ENCODE measurements at regions not wholly inside any gene's neighbourhood (a gene's known extent, or its start where the extent isn't known, plus 50 kb on each side); places are given as distances from the start of the nearest gene placed in this dataset.
"Not testable (repeated sequence)": the region's sequence is repeated elsewhere in the genome, so short reads cannot be mapped to it uniquely, and the experiment has no call there.

DNA sequence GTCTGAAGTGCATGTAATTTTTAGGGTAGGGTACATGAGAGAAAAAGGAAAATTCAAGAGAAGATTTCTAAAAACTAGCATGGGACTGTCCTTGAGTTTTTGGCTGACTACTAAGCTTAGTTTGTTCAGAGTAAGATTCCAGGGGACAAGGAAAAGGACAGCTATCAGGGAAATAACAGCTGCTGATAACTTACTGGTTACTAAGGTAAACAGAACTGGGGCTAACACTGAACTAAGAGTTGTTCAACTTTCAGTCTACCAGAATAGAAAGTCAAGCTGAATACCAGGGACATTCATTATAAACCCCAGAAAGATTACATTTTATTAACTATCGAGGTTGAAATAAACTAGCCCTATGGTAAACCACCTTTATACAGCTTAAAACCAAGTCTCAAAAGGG, 261.8 kb upstream of the CYRIA start:
- no peak overlapping the region for H3K4me3 ChIP-seq (ENCODE audit: low read depth, low read length)
- TF ChIP-seq, protein P1, sequence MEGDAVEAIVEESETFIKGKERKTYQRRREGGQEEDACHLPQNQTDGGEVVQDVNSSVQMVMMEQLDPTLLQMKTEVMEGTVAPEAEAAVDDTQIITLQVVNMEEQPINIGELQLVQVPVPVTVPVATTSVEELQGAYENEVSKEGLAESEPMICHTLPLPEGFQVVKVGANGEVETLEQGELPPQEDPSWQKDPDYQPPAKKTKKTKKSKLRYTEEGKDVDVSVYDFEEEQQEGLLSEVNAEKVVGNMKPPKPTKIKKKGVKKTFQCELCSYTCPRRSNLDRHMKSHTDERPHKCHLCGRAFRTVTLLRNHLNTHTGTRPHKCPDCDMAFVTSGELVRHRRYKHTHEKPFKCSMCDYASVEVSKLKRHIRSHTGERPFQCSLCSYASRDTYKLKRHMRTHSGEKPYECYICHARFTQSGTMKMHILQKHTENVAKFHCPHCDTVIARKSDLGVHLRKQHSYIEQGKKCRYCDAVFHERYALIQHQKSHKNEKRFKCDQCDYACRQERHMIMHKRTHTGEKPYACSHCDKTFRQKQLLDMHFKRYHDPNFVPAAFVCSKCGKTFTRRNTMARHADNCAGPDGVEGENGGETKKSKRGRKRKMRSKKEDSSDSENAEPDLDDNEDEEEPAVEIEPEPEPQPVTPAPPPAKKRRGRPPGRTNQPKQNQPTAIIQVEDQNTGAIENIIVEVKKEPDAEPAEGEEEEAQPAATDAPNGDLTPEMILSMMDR (IDR thresholded peaks at IDR 0.05; ENCODE audit: borderline replicate concordance, insufficient read depth, low read depth, low read length), result no peak

DNA sequence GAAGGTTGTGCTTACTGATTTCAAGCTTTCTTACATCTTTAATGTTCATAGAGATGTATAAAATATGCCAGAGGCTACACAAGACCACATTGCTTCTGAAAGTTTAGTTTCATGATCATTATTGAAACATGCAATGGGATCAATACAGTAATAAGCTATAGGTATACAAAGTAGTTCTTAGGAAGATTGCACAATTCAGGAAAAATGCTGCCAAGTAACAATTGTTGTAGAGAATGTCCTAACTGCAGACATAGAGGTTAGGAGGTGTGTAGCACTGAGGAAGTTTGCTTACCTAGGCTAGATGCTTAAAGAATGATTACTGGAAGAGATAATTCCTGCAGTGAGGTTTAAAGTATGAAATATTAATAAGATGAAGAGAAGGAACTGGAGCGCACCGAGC, 259.5 kb upstream of the CYRIA start:
- TF ChIP-seq, protein P1 (IDR thresholded peaks at IDR 0.05; ENCODE audit: borderline replicate concordance, insufficient read depth, low read depth, low read length), result no peak
- no peak overlapping the region for H3K4me3 ChIP-seq (ENCODE audit: low read depth, low read length)

DNA sequence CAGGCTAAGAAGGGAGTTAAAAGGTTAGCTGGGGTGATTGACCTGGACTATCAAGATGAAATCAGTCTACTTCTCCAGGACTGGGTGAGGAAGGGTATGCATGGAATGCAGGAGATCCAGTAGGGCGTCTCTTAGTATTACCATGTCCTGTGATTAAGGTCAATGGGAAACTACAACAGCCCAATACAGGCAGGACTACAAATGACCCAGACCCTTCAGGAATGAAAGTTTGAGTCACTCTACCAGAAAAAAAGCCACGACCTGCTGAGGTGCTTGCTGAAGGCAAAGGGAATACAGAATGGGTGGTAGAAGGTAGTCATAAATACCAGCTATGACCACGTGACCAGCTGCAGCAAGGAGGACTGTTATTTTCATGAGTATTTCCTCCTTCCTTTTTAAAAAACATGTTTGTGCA, 249.7 kb upstream of the CYRIA start:
- not testable (repeated sequence) for H3K4me3 ChIP-seq (ENCODE audit: low read depth, low read length)

DNA sequence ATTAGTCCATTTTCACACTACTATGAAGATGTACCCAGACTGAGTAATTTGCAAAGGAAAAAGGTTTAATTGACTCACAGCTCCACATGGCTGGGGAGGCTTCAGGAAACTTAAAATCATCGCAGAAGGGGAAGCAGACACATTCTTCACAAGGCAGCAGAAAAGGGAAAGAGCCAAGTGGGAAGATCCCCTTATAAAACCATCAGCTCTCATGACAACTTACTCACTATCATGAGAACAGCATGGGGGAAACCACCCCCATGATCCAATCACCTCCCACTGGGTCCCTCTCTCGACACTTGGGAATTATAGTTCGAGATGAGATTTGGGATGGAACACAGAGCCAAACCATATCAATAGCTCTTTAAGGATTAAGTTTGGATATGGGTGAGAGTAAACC, 246.1 kb upstream of the CYRIA start:
- TF ChIP-seq, protein P1 (IDR thresholded peaks at IDR 0.05; ENCODE audit: borderline replicate concordance, insufficient read depth, low read depth, low read length), result no peak

DNA sequence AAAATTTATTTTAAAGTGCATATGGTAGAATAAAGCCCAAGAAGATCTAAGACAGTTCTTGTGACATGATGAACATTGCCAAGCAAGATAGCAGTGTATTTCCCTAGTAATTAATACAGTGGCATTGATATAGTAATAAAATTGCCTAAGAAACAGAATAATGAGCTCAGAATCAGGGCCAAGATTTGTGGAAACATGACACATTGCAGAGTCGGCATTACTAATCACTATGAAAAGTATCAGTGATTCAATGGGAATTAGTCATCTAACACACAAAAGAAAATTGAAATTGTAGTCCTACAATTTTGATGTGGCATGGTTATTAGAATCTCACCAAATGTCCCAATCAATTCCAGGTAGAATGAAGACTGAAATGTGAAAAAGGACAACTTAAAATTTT, 243.0 kb upstream of the CYRIA start:
- H3K4me3 ChIP-seq (ENCODE audit: low read depth, low read length), result no peak overlapping the region
- TF ChIP-seq, protein P1 (IDR thresholded peaks at IDR 0.05; ENCODE audit: borderline replicate concordance, insufficient read depth, low read depth, low read length), result no peak

More for the DNA sequence above, 246.1 kb upstream of the CYRIA start:
- H3K4me3 ChIP-seq (ENCODE audit: low read depth, low read length), result no peak overlapping the region

DNA sequence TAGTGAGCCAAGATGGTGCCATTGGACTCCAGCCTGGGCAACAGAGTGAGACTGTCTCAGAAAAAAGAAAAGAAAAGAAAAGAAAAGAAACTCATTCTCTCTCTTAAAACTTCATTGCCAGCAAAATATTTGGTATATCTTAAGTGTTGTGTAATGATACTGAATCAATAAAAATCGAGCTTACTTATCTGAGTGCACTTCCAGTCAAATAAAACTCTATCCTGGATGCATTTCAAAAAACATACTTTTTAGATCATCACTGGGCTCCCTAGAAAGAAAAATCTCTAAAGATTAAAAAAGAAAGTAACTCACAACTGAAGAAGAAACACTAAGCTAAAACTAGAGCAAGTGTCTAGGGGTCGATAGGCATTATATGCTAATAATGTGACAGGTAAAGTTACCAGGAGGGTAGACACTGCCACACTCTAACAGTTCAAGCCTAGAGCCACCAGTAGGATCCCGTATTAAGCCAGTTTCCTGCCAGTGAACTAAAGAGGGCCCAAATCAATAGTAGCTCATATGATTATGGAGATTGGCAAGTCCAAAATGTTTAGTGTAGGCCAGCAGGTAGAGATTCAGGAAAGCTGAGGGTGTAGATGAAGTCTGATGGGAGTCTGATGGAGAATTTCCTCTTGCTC, 242.1 kb upstream of the CYRIA start:
- TF ChIP-seq, protein P1 (IDR thresholded peaks at IDR 0.05; ENCODE audit: borderline replicate concordance, insufficient read depth, low read depth, low read length), result no peak
- H3K4me3 ChIP-seq (ENCODE audit: low read depth, low read length), result no peak overlapping the region

DNA sequence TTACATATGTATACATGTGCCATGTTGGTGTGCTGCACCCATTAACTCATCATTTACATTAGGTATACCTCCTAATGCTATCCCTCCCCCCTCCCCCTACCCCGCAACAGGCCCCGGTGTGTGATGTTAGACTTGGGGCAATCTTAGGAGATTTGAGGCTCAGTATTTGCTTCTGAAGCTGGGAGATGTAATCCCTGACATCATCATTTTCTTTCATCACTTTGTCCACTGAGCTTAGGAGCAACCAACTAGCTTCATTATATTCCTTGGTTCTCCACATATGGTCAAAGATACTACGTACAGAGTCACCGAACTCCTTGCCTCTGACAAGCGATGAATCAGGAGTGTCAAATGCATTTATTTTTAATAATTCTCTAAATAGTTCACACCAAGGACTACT, 239.7 kb upstream of the CYRIA start:
- not testable (repeated sequence) for H3K4me3 ChIP-seq (ENCODE audit: low read depth, low read length)

DNA sequence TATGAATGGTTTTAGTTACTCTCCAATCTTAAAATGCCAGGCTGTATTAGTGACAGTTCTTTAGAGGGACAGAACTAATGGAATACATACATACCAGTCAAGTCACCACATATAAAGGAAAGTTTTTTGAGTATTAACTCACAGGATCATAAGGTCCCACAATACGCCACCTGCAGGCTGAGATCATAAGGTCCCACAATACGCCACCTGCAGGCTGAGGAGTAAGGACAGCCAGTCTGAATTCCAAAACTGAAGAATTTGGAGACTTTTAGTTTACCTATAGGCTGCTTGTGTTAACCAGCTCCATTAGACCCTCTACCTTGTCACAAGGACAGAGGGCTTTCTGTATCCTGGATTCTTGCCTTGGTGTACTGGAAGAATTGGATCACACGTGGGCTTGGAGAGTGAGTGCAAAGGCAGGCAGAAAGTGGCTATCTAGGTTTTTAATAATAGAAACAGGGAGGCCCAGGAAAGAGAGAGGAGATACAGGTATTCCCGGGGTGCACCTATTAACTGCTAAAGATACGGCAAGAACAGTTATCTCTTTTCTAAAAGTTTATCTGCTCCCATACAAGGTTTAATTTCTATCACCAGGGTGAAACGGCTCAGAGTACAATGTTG, 234.9 kb upstream of the CYRIA start:
- TF ChIP-seq, protein P1 (IDR thresholded peaks at IDR 0.05; ENCODE audit: borderline replicate concordance, insufficient read depth, low read depth, low read length), result peak; percentile 90
- no peak overlapping the region for H3K4me3 ChIP-seq (ENCODE audit: low read depth, low read length)
